K562 (cell line): ENCODE measurements at regions not wholly inside any gene's neighbourhood (a gene's known extent, or its start where the extent isn't known, plus 50 kb on each side); places are given as distances from the start of the nearest gene placed in this dataset.

ENCODE experiments used
- ATAC-seq: fragments of 200-7000 bp; cut with Tn5 transposase; 3 replicates; pipeline ENCODE4 v1.9.1; 2020; ENCODE audit warnings: moderate library complexity
- BruUV-seq: library from RNA; stranded (reverse); fragments of 400-500 nt; replicated peaks from 2 replicates; lab custom pipeline; 2021; lab: Mats Ljungman, UMichigan
- CTCF ChIA-PET: fragments of 300-600 bp; formaldehyde crosslinking; extraction: SDS; loops from one replicate; lab custom pipeline; 2021; ENCODE audit warnings: low intra/inter-chr PET ratio; lab: Yijun Ruan, JAX
- POLR2A ChIA-PET: fragments of 300-600, 350-650 bp; sonication (Branson Sonifier 250); formaldehyde crosslinking; extraction: SDS; loops from one replicate; lab custom pipeline; 2021; ENCODE audit warnings: antibody characterized with exemption, inconsistent platforms; lab: Yijun Ruan, JAX
- DNase-seq, 4 experiments: peaks; one replicate each; pipeline versions ENCODE4 v3.0.0 to v3.0.0-alpha.2; 2011 to 2018; ENCODE audit warnings: low spot score in 3 of 4, mixed read lengths in 3 of 4; ENCODE audit errors: extremely low read depth in 1 of 4
- FAIRE-seq: peaks from 2 replicates; lab custom pipeline; 2011; peaks lifted over from hg19 to GRCh38; lab: Jason Lieb, UNC
- H2AFZ ChIP-seq: 2 replicates; pipeline ENCODE4 v1.6.0; 2011; ENCODE audit warnings: low read depth, low read length, control low read depth, inconsistent platforms
- H3K27ac ChIP-seq: fragments of 200-600 bp; 3 replicates; pipeline ENCODE4 v1.8.0; 2011; ENCODE audit warnings: low read depth, mild to moderate bottlenecking, control low read depth, inconsistent platforms, low read length, moderate library complexity, mixed read lengths; ENCODE audit errors: extremely low read depth
- H3K27me3 ChIP-seq, 2 experiments: fragments of 300-600 bp in 1 of 2; 2 replicates in 1 of 2; 3 replicates in 1 of 2; pipeline versions ENCODE4 v1.6.0 to v1.8.0; 2011; ENCODE audit warnings: inconsistent platforms in 2 of 2, low read length in 2 of 2, mild to moderate bottlenecking in 1 of 2, mixed read lengths in 1 of 2, moderate library complexity in 1 of 2; ENCODE audit not compliant: control insufficient read depth in 2 of 2, insufficient read depth in 2 of 2
- H3K36me3 ChIP-seq: fragments of 300-600 bp; 3 replicates; pipeline ENCODE4 v1.8.0; 2011; ENCODE audit warnings: mild to moderate bottlenecking, low read length, inconsistent platforms; ENCODE audit not compliant: control insufficient read depth, insufficient read depth
- H3K4me1 ChIP-seq, 2 experiments: fragments of 200-600 bp in 1 of 2; replicated peaks in 1 of 2; 2 replicates in 1 of 2; 3 replicates in 1 of 2; pipeline versions ENCODE4 v1.5.1 to v1.8.0; 2011; ENCODE audit warnings: inconsistent platforms in 2 of 2, low read length in 2 of 2, mild to moderate bottlenecking in 1 of 2, mixed read lengths in 1 of 2, moderate library complexity in 1 of 2; ENCODE audit not compliant: control insufficient read depth in 2 of 2, insufficient read depth in 2 of 2
- H3K4me2 ChIP-seq: 2 replicates; pipeline ENCODE4 v1.6.1; 2011; ENCODE audit warnings: low read length, control low read depth, inconsistent platforms, mixed read lengths; ENCODE audit not compliant: insufficient read depth
- H3K4me3 ChIP-seq: fragments of 200-600 bp; sonication (generic), shearing (Covaris generic); 2 replicates; pipeline ENCODE4 v1.5.1; 2016; ENCODE audit warnings: control low read depth, inconsistent platforms
- H3K79me2 ChIP-seq: fragments of 200-600 bp; 3 replicates; pipeline ENCODE4 v1.8.0; 2011; ENCODE audit warnings: low read length, inconsistent platforms; ENCODE audit not compliant: control insufficient read depth, insufficient read depth
- H3K9ac ChIP-seq, 2 experiments: 2 replicates each; pipeline versions ENCODE4 v1.6.0 to v1.6.1; 2011; ENCODE audit warnings: low read depth in 2 of 2, low read length in 2 of 2, control low read depth in 1 of 2, inconsistent platforms in 1 of 2, mild to moderate bottlenecking in 1 of 2, mixed read lengths in 1 of 2; ENCODE audit not compliant: insufficient read depth in 1 of 2
- H3K9me1 ChIP-seq: one replicate; pipeline ENCODE4 v1.6.0; 2011; ENCODE audit warnings: inconsistent platforms, mild to moderate bottlenecking, low read length, moderate library complexity; ENCODE audit not compliant: control insufficient read depth, insufficient read depth
- H3K9me3 ChIP-seq: replicated peaks from 2 replicates; pipeline ENCODE4 v1.5.1; 2011; ENCODE audit warnings: low read depth, low read length, inconsistent platforms; ENCODE audit not compliant: control insufficient read depth, insufficient read depth
- H4K20me1 ChIP-seq: replicated peaks from 2 replicates; pipeline ENCODE4 v1.6.1; 2011; ENCODE audit warnings: low read length, inconsistent platforms, mixed read lengths; ENCODE audit not compliant: control insufficient read depth, insufficient read depth
- ARID1B ChIP-seq: fragments of 450-650 bp; IDR thresholded peaks from 2 replicates; pipeline ENCODE4 v1.6.1; 2016; ENCODE audit warnings: antibody characterized with exemption, mild to moderate bottlenecking, inconsistent platforms
- ARID3A ChIP-seq: IDR thresholded peaks from 2 replicates; pipeline ENCODE4 v1.6.1; 2012; ENCODE audit warnings: low read depth, low read length, improper control_type of control experiment, borderline replicate concordance
- LARP7 ChIP-seq: fragments of 450-650 bp; IDR thresholded peaks from 2 replicates; pipeline ENCODE4 v1.6.1; 2016
- RB1 ChIP-seq: fragments of 450-650 bp; IDR thresholded peaks from 2 replicates; pipeline ENCODE4 v1.6.1; 2017; ENCODE audit warnings: low read depth, mild to moderate bottlenecking
- SMARCE1 ChIP-seq: fragments of 450-650 bp; IDR thresholded peaks from 2 replicates; pipeline ENCODE4 v1.7.1; 2016; ENCODE audit warnings: mild to moderate bottlenecking
- THRAP3 ChIP-seq: fragments of 450-650 bp; IDR thresholded peaks from 2 replicates; pipeline ENCODE4 v1.6.1; 2016; ENCODE audit warnings: mild to moderate bottlenecking, inconsistent platforms, borderline replicate concordance
- VEZF1 ChIP-seq: fragments of 200-800 bp; sonication (Bioruptor generic); IDR thresholded peaks from 2 replicates; pipeline ENCODE4 v1.6.1; 2017; ENCODE audit warnings: missing genetic modification characterization, missing compliant biosample characterization
- ZNF165 ChIP-seq: fragments of 250-450 bp; sonication (Bioruptor Pico); IDR thresholded peaks from 2 replicates; pipeline ENCODE4 v1.4.0; 2020; ENCODE audit warnings: borderline replicate concordance
- ZNF253 ChIP-seq: fragments of 250-450 bp; sonication (Bioruptor Pico); conservative IDR thresholded peaks from 2 replicates; pipeline ENCODE4 v1.6.1; 2021; ENCODE audit warnings: mild to moderate bottlenecking
- ZNF280A ChIP-seq: fragments of 450-650 bp; IDR thresholded peaks from 2 replicates; pipeline ENCODE4 v1.6.1; 2018; ENCODE audit warnings: mild to moderate bottlenecking, low read depth; ENCODE audit not compliant: partially characterized antibody
- ZNF316 ChIP-seq: fragments of 450-650 bp; IDR thresholded peaks from 2 replicates; pipeline ENCODE4 v1.6.1; 2016
- WGBS: fragments of 100-300 bp; shearing (Covaris generic); methylation state at CpG from one replicate; pipeline ENCODE4 v1.1.6; 2016; ENCODE audit warnings: low coverage, mixed read lengths; ENCODE audit not compliant: insufficient coverage; ENCODE audit errors: missing lambda C conversion rate; 5-methylcytosine and 5-hydroxymethylcytosine counted together
- in situ Hi-C: fragments of 300-500 bp; cut with MboI; formaldehyde crosslinking; loops from 4 replicates; pipeline ENCODE4 v1.15.0; 2018; ENCODE audit warnings: inconsistent platforms, mixed read lengths
- intact Hi-C: fragments of 100-400 bp; cut with micrococcal nuclease; formaldehyde crosslinking; loops from 2 replicates; pipeline ENCODE4 v1.14.2; 2022

- TF ChIP-seq ARID3A = no peak
- TF ChIP-seq ZNF280A = no peak
- TF ChIP-seq THRAP3 = no peak
Measured at GRCh38 chr16:86347090-86347489, 163.2 kb upstream of the FOXF1 start (continued).

- no peak overlapping the region for H3K27ac ChIP-seq
- no peak overlapping the region for H2AFZ ChIP-seq
- DNase-seq (no peak), FAIRE-seq (no peak), ATAC-seq (no peak)
- in situ Hi-C loops = no loop called here
- H3K27me3 ChIP-seq = peaks cover 14 to 57% of the 10 kb centered on the region in 2 experiments; a peak in 4 of 5 replicates
- CTCF ChIA-PET = no interaction called here
- no TSS peak for BruUV-seq
- 0 out of 2 replicates have a peak, but pooled peaks cover 3% of the 10 kb centered on the region for H4K20me1 ChIP-seq
- intact Hi-C loops = no loop called here
- WGBS = 1% methylated on average over 11 of the region's 11 CpGs
- H3K4me2 ChIP-seq = no peak overlapping the region
- no peaks in the 10 kb centered on the region for H3K9me3 ChIP-seq
- TF ChIP-seq LARP7 (no peak), ARID1B (no peak), SMARCE1 (no peak), VEZF1 (CRISPR knock-in tag) (no peak), ZNF316 (no peak), RB1 (no peak), ZNF253 (CRISPR knock-in tag) (no peak), ZNF165 (CRISPR knock-in tag) (no peak)
- no peak overlapping the region for H3K4me3 ChIP-seq
- H3K9me1 ChIP-seq = no peaks in the 10 kb centered on the region
- H3K79me2 ChIP-seq = no peaks in the 10 kb centered on the region
- no peaks in the 10 kb centered on the region for H3K36me3 ChIP-seq
- POLR2A ChIA-PET = interaction anchor here (0.6 to 1.0 kb wide), 2 partner anchors 11 to 1518 kb away, joined by 3 to 4 read pairs; no protein-coding TSS in a partner anchor
- H3K9ac ChIP-seq = no peak overlapping the region
- no peaks in the 10 kb centered on the region for H3K4me1 ChIP-seq
Measured at GRCh38 chr16:86347916-86348555, 162.3 kb upstream of the FOXF1 start.
